ENCODE measurements at regions not wholly inside any gene's neighbourhood (a gene's known extent, or its start where the extent isn't known, plus 50 kb on each side); places are given as distances from the start of the nearest gene placed in this dataset.
"Not testable (repeated sequence)": the region's sequence is repeated elsewhere in the genome, so short reads cannot be mapped to it uniquely, and the experiment has no call there.

DNA sequence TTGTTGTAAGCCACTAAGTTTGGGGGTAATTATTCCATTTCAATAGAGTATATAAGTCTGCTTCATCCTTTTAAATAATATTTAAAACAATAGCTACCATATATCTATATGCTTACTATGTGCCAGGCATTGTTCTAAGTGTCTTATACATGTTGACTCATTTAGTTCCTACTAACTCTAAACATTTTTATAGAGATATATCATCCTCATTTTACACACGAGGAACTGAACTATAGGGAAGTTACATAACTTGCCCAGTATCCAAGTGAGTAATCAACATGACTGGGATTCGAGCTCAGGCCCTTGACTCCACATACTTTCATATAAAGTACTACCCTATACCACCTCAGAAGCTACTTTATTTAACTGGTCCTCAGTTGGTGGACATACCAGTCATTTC, 175.3 kb upstream of the RAI2 start:
- in situ Hi-C loops (cut with HindIII; ENCODE audit: low sequenced_read_pairs): no loop called here
- no peak overlapping the region for H3K4me3 ChIP-seq (ENCODE audit: low read depth, low read length)
- no peak for DNase-seq (ENCODE audit: low read depth)
- TF ChIP-seq CTCF (IDR thresholded peaks at IDR 0.05; ENCODE audit: low read depth, low read length, missing control alignments): no peak

GRCh38 chrX:18034945-18035344, 173.8 kb upstream of the RAI2 start:
- no peak for TF ChIP-seq CTCF (IDR thresholded peaks at IDR 0.05; ENCODE audit: low read depth, low read length, missing control alignments)
- H3K4me3 ChIP-seq (ENCODE audit: low read depth, low read length): no peak overlapping the region
- peak; percentile 2 for DNase-seq (ENCODE audit: low read depth)
- in situ Hi-C loops (cut with HindIII; ENCODE audit: low sequenced_read_pairs): no loop called here

GRCh38 chrX:18034504-18034903, 173.4 kb upstream of the RAI2 start:
- no peak for DNase-seq (ENCODE audit: low read depth)
- in situ Hi-C loops (cut with HindIII; ENCODE audit: low sequenced_read_pairs): no loop called here
- no peak for TF ChIP-seq CTCF (IDR thresholded peaks at IDR 0.05; ENCODE audit: low read depth, low read length, missing control alignments)
- no peak overlapping the region for H3K4me3 ChIP-seq (ENCODE audit: low read depth, low read length)

GRCh38 chrX:18032486-18033221, 171.6 kb upstream of the RAI2 start:
- in situ Hi-C loops (cut with HindIII; ENCODE audit: low sequenced_read_pairs): no loop called here
- no peak for TF ChIP-seq CTCF (IDR thresholded peaks at IDR 0.05; ENCODE audit: low read depth, low read length, missing control alignments)
- no peak for DNase-seq (ENCODE audit: low read depth)
- H3K4me3 ChIP-seq (ENCODE audit: low read depth, low read length): no peak overlapping the region

- in situ Hi-C loops (cut with HindIII; ENCODE audit: low sequenced_read_pairs): no loop called here
- no peak for TF ChIP-seq CTCF (IDR thresholded peaks at IDR 0.05; ENCODE audit: low read depth, low read length, missing control alignments)
- no peak overlapping the region for H3K4me3 ChIP-seq (ENCODE audit: low read depth, low read length)
- no peak for DNase-seq (ENCODE audit: low read depth)
Observed at GRCh38 chrX:18031726-18032375, 170.8 kb upstream of the RAI2 start.

GRCh38 chrX:18030656-18031055, 169.6 kb upstream of the RAI2 start:
- H3K4me3 ChIP-seq (ENCODE audit: low read depth, low read length); in situ Hi-C loops (cut with HindIII; ENCODE audit: low sequenced_read_pairs): not testable (repeated sequence)

DNA sequence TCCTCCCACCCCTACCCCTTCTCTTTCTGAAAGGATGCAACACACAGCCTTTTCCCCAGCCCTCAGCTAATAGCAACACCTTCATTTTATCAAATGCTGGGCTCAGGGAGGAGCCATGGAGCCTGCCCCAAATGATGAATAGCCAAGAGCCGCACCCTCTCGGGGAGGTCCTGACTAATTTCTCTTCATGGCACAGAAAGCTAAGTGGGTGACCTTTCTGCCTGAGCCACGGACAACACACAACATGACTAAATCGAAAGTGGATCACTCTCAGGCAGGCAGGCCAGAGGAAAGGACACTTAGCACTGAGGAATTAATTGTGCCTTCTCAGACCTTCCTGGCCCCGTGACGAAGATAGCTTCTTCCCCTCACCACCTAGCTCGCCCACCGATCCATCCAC, 165.1 kb upstream of the RAI2 start:
- in situ Hi-C loops (cut with HindIII; ENCODE audit: low sequenced_read_pairs): no loop called here
- no peak for DNase-seq (ENCODE audit: low read depth)
- TF ChIP-seq CTCF (IDR thresholded peaks at IDR 0.05; ENCODE audit: low read depth, low read length, missing control alignments): no peak
- no peak overlapping the region for H3K4me3 ChIP-seq (ENCODE audit: low read depth, low read length)

More at GRCh38 chrX:18030656-18031055, 169.6 kb upstream of the RAI2 start:
- DNase-seq (ENCODE audit: low read depth): not testable (repeated sequence)
